Stimulated activated naive CD4-positive, alpha-beta T cell (primary cell): ENCODE measurements at regions not wholly inside any gene's neighbourhood (a gene's known extent, or its start where the extent isn't known, plus 50 kb on each side); places are given as distances from the start of the nearest gene placed in this dataset.
"Not testable (repeated sequence)": the region's sequence is repeated elsewhere in the genome, so short reads cannot be mapped to it uniquely, and the experiment has no call there.

Experiments used
- DNase-seq, 6 experiments: peaks; one replicate each; lab custom pipeline; 2025; lab: John Stamatoyannopoulos, UW

DNA sequence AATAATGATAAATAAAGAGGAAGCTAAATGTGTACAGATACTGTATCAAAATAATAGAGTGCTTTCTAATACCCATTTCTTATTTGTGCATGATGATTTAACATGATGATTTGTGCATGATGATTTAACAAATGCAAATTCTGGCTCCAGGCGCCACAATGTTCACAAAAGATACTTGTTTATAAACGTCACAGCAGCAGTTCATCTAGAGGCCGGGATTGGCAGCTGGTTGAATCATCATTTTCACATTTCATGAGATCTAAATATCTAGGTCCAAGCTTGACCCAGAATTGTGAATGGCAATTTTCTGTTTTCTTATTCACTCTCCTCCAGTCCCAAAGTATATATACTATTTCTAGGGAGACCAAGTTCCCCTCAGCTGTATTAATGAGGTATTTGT is 322.0 kb downstream of the SUCLG1 start:
- DNase-seq: no peak

DNA sequence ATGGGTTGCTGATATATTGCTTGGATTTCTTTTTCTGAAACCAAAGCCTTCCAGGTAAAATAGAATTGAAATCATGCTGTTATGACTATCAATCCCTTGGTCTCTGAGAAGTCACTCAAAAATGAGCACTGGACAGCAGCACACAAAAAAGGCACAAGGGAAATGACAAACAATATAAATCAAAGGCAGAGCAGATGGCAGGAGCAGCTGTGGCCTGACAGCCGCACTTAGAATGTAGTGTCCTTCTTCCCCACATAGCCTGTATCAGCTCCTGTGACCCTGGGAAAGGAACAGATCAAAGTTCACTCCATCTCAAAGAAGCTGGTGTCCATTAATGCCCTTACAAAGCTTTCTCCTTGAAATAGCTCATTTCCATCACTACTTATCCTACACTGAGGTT is 326.7 kb downstream of the SUCLG1 start:
- no peak for DNase-seq

DNA sequence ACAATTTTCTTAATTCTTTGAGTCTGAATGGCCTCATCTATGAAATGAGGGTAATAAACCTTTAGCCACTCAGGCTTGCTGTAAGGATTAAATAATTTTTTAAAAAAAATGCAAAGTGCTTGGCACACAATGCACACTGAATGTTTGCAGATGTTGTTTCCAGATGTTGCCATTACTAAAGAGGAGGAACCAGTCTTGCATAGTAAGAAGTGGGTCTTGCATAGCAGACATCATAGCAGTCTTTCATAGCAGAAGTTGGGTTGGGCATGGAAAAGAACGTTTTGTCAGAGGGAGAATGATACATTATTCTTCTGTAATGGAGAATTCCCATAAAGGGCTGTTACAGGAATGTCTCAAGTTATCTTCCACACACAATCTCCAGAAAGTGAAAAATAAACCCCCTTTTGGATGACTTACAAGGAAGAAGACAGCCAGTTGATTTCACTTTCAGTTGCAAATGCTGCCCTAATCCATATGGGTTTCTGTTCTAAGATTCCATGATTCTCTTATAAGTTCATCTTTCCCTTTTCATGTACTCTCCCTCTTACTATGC is 327.7 kb downstream of the SUCLG1 start:
- DNase-seq: no peak

DNA sequence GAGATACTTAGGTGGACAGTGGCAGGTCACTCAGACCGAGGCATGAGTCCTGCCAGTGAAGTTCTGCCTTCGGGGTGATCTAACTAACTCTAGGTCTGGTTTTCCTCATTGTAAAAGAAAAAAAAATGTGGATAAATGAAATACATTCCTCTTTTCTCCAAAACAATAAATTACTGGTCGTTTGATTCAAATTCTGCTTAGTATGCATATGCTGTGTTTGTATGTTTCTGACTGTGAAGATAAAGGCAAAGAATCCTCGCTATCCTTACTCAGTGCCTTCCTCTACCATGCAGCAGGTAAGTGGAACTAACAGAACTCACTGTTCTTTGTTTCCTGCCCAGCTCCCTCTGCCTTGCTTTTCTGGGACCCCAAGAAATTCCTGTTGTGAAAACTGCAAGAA is 330.1 kb downstream of the SUCLG1 start:
- no peak for DNase-seq

DNA sequence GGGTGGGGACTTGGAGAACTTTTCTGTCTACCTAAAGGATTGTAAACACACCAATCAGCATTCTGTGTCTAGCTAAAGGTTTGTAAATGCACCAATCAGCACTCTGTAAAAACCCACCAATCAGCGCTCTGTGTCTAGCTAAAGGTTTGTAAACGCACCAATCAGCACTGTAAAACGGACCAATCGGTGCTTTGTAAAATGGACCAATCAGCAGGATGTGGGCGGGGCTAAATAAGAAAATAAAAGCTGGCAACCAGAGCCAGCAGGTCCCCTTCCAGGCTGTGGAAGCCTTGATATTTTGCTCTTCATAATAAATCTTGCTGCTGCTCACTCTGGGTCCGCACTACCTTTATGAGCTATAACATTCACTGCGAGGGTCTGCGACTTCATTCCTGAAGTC is 331.3 kb downstream of the SUCLG1 start:
- not testable (repeated sequence) for DNase-seq

DNA sequence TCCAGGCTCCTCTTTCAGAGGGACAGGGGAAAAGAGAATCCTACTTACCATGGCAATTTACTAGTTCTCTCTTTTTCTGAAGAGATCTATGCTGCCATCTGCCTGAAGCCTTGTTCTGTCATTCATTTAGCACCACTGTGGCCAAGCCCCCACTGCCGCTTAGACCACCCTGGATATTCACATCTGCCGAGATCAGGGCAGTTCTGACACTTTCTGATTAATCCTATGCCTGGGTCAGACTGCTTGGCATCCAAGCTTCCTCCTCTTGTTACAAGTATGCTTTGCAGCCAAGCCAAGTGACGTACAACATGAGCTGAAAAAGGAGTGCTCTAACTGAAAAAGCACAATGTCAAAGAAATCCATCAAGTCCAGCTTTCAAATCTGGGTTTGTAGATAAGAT is 332.6 kb downstream of the SUCLG1 start:
- DNase-seq: no peak

DNA sequence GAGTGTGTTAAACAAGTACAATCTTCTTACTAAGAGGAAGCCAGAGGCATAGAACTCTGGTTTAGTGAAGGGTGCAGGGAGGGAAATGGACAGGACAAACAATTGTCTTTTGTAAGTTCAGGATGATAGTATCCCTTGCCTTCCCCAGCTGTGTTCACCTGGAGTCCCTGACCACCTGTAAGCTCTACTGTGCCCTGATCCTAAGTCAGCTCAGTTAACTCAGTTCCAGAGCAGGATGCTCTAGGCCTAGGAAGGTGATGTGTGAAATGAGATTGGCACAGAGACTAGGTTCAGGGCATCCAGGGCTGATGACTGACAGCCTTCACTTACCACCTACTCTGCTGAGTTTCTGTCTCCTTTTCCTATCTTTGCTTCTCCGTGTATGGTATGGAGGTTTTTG is 333.0 kb downstream of the SUCLG1 start:
- no peak for DNase-seq

DNA sequence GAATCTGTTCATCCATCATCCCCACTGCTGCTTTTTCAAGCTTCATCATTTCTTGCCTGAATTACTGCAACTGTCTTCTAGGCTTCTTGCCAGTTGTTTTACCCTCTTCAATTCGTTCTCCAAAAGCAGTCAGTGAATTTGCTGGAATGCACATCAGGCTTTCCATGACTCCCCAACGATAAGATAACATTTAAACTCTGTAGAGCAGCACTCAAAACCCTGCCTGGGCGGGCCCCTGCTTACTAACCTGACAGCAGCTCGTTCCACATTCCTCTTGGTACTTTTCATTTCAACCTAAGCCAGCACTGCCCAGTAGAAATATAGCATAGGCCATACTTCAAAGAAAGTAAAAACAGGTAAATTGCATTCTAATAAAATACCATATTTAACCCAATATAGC is 342.9 kb downstream of the SUCLG1 start:
- DNase-seq: no peak

DNA sequence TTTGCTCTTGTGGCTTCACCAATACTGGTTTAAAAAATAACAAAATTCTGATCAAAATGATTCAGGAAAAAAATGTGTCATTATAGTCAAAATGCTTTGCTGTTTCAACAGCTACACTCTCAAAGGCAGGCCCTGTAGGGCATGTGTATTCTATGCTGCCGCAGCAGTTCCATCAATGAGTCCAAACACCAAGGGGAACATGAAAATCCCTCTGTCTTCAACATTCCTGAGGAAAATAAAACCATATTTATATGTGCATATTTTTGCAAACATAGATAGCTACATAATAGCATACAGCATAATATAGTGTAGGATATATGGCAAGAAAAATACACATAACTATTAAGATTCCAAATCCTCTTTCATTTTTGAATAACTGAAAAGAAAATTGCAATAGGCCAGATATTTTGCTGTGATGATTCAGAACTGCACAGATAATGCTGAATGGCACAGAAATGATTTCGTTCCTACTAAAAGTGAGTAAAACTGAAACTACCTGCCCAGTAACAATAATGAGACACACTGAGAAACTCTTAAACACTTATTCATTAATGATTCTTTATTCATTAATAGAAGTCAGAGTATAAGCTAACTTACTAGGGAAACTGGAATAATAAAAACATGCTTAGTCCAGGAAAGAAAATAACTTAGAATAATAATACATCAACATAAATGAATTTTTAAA is 343.8 kb downstream of the SUCLG1 start:
- no peak for DNase-seq

DNA sequence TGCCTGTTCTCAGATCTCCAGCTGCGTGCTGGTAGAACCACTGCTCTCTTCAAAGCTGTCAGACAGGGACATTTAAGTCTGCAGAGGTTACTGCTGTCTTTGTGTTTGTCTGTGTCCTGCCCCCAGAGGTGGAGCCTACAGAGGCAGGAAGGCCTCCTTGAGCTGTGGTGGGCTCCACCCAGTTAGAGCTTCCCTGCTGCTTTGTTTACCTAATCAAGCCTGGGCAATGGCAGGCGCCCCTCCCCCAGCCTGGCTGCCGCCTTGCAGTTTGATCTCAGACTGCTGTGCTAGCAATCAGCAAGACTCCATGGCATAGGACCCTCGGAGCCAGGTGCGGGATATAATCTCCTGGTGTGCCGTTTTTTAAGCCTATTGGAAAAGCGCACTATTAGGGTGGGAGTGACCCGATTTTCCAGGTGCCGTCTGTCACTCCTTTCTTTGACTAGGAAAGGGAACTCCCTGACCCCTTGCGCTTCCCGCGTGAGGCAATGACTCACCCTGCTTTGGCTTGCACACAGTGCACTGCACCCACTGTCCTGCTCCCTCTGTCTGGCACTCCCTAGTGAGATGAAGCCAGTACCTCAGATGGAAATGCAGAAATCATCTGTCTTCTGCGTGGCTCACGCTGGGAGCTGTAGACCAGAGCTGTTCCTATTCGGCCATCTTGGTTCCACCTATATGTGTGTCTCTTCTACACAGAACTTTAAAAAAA is 355.1 kb downstream of the SUCLG1 start:
- not testable (repeated sequence) for DNase-seq

DNA sequence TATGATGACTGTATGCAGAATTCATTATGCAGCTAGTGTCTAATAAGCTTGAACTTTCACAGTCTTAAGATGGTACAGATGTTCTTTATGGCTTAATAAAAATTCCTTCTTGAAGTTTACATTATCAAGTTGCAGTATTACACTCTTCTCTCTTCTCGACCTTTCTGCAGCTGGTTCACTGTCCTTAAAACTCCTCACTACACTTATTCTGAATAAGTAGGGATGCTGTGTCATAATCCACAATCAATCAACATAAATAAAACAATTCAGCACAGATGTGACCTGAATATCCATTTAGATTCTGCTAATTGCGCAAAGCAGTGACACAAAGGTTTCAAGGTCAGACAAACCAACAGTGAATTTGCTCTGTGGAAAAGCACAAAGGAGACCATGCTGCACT is 356.8 kb downstream of the SUCLG1 start:
- no peak for DNase-seq

DNA sequence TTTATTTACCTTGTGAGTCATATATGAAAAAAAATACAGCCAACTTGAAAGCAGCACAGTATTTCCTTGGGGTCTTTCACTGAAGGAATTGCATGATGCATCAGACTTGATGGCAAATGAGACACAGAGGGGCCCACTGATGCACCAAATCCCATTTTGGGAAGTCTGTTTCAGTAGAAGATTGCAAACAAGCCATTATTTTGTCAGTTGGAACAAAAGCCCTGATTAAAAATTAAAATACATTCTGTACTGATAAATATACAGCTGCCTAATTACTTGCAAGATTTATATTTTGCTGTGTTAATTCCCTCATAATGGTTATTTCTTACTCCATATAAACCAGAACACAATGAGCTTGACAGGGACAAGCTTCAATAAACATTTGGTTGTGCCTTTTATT is 370.4 kb downstream of the SUCLG1 start:
- no peak for DNase-seq

DNA sequence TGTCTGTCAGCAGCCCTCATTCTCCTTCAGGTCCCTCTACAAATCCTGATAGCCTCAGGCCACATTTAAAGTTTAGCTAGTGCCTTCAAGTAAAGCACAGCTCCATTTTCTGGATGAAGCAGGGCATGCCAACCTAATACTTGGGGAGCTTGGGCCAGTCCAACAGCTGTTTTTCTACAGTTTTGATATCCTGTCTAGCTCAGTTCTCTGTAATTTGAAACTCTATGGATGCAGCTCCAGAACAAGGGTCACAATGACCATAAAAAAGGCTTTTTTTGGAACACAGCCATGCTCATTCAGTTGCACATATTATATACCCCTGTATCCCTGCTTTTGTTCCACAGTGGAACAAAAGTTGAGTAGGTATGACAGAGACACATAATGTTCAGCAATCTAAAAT is 373.5 kb downstream of the SUCLG1 start:
- no peak for DNase-seq

DNA sequence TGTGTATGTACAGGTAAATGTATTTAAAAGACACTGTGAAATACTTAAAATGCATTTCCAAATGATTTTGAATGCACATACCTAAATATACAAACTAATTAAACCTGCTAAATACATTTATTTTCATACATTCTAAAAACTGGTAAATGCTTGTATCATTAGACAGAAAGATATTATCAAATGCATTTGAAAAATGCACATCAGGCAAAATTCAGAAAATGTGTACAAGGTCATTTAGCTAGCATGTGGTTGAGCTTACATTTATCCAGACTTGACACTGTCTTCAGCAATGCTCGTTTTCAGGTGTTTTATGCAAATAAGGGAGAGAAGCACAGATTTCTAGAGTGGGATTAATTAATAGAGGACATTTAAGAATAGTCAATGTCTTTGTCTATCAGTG is 374.2 kb downstream of the SUCLG1 start:
- DNase-seq: no peak

DNA sequence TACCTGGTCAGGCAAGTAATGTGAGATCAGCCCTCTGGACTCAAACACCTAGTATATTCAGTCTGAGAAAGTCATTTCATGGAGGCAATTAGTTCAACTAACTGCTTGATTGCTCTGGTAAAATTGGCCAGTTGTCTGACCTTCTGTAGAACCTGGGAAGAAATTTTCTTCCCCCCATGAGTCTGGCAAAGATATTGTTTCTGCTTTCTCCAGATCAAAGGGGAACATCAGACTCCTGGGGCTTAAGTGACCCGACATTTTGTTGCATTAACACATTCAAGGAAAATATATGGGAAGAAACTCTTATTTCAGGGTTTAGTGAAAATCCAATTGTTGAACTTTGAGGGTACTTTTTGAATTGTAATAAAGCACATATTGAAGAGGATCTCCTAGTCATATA is 375.1 kb downstream of the SUCLG1 start:
- no peak for DNase-seq

DNA sequence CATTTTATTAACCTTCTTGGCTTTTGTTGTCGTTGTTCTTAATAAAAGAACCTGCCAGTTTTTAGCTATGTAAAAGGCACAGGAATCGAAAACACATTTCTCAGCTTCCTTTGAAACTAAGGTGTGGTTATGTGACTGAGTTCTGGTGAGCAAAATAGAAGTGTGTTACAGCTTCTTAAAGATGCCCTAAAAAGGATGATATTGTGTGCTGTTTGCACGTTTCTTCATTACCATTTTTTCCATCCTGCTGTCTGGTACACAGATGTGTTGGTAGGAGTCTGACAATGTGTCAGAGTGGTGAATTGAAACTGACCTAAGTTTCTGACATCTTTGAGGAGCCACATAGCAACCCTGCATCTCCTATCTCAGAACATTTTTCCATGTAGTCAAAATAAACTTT is 380.6 kb downstream of the SUCLG1 start:
- no peak for DNase-seq

DNA sequence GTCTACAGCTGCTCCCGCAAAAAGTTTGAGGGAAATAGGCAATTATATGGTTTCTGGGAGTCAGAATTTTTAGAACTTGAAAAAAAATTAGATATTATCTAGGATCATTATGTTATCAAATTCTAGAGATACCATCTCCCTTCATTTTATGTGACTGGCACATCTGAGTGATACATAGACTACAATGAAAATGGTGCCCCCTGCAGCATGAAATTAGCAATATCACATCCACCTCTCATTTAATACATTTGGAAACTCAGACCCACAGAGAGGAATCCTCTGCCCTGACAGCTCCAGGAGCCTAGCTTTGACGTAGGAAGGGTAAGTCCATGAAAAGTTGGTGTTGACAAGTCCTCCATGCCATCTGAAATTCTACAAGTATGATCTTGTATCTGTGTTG is 381.6 kb downstream of the SUCLG1 start:
- no peak for DNase-seq

DNA sequence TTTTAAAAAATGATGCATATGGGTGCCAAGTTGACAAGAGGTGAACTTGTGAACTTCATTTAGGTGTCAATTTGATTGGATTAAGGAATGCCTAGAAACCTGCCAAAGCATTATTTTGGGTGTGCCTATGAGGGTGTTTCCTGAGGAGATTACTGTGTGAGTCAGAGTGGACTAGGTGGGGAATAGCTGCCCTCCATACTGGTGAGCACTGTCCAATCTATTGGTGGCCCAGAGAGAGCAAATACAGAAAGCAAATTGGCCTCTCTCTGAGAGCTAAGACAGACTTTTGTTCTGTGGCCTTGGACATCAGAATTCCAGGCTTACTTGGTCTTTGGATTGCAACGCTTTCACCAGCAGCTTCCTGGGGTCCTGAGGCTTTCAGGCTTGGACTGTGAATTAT is 388.0 kb downstream of the SUCLG1 start:
- no peak for DNase-seq

DNA sequence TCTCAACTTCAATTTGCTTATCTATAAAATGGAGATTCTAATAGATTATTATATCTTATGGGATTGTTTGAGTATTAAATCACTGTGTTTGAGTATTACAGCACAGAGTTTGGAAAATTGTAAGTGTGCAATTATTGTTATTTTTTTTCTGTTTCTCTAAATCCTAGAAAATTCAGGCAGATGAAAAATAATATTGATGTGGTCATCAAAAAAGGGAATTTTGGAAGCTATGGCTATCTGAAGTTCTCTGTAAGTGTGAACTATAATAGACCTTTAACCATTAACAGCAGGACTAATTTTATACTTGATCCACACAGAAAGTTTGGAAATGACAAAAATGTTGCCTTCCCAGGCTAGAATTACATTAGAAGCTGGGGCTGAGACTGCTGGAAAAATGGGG is 393.2 kb downstream of the SUCLG1 start:
- DNase-seq: no peak

DNA sequence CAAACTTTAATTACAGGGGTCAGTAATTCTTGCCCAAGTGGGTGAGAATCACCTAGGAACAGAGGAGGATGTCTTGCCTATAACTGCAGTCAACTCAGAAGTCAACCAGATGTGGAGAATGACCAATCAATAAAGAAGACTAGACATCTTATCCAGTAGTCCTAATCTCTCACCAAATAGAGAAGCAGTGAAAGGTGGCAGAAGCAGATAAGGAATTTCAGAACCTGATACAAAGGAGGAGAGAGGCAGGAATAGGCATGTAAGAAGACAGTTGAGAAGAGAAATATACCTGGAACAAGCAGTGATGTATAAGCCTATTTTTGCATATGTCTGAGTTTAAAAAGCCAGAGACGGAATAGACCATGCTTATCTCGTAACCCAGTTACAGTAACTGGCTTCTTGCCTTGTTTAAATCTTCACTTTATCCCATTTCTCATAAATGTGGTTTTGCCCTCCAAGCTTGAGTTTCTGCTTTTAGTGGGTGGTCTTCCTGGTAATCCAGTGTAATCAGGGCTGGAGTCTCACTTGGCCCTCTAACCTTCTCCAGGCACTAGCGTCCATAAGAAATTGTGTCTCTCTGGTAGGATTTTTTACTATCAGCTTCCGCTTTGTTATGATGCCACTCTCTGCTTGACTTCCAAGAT is 401.0 kb downstream of the SUCLG1 start:
- no peak for DNase-seq

DNA sequence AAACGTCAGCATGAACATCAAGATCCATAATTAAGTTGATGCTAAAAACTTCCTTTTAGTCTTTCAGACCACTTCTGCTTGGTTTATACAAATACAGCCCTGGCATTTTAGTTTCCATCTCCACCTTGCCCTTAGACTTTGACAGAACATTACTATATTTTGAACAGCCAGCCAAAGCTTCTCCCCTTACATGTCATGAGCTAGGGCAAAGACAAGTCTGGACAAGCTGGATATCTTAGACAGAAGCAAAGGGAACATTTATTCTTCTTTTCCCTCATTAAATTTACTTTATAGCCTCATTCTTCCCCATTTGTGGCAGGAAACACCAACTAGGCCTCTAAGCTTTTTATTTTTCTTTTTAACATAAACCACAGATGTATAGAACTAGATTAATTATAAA is 403.3 kb downstream of the SUCLG1 start:
- no peak for DNase-seq

DNA sequence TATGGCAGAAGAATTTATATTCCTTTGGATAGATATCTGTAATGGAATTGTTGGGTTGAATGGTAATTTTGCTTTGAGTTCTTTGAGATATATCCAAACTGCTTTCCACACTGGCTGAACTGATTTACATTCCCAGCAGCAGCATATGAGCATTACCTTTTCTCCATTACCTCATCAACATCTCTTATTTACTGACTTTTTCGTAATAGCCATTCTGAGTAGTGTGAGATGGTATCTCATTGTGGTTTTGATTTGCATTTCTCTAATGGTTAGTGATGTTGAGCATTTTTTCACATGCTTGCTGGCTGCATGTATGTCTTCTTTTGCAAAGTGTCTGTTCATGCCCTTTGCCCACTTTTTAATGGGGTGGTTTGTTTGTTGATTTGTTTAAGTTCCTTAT is 404.5 kb downstream of the SUCLG1 start:
- not testable (repeated sequence) for DNase-seq

DNA sequence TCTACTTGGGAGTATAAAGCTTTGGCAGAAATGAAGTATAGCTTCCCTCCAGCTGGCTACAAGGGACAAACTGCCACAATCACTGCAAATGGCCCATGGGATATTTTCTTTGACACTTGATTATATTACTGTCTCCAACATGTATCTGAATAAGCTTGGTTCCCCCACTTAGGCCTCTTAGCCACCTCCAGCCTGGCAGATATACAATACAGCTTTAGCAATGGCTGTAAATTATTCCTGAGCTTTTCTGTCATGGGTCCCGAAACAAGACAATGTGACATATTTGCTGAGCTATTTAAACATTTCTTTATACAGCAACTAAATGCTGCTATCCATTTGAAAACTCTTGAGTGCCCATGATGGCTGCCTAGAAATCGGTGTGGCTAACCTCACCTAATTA is 406.2 kb downstream of the SUCLG1 start:
- DNase-seq: no peak
